ENCODE measurements at regions not wholly inside any gene's neighbourhood (a gene's known extent, or its start where the extent isn't known, plus 50 kb on each side); places are given as distances from the start of the nearest gene placed in this dataset.
A peak's percentile ranks its signal among the peaks of the same experiment; 100 is the strongest.

DNA sequence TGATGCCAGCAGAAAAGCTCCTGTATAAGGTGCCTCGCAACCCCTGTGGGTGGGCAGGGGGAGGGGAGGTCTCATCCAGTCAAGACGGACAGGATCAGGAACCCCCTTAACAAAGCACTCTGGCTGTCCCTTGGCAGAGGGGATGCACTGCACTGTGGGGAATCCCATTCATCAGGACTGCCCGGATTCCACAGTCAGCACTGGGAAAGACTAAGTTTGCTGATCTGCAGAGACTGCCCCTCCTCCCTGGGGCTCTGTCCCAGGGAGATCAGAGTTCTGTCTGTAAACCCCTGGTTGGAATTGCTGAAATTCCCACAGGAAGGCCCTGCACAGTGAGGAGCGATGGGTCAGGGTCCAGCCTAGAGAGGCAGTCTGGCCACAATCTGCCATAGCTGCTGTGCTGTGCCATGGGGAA lies 149.5 kb upstream of the RBBP8 start:
- no peak overlapping the region for H3K4me3 ChIP-seq (ENCODE audit: low read length)
- TF ChIP-seq, protein P1, sequence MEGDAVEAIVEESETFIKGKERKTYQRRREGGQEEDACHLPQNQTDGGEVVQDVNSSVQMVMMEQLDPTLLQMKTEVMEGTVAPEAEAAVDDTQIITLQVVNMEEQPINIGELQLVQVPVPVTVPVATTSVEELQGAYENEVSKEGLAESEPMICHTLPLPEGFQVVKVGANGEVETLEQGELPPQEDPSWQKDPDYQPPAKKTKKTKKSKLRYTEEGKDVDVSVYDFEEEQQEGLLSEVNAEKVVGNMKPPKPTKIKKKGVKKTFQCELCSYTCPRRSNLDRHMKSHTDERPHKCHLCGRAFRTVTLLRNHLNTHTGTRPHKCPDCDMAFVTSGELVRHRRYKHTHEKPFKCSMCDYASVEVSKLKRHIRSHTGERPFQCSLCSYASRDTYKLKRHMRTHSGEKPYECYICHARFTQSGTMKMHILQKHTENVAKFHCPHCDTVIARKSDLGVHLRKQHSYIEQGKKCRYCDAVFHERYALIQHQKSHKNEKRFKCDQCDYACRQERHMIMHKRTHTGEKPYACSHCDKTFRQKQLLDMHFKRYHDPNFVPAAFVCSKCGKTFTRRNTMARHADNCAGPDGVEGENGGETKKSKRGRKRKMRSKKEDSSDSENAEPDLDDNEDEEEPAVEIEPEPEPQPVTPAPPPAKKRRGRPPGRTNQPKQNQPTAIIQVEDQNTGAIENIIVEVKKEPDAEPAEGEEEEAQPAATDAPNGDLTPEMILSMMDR (conservative IDR thresholded peaks at IDR 0.05; ENCODE audit: low read length), result no peak
- no peak for DNase-seq (ENCODE audit: low read depth)

DNA sequence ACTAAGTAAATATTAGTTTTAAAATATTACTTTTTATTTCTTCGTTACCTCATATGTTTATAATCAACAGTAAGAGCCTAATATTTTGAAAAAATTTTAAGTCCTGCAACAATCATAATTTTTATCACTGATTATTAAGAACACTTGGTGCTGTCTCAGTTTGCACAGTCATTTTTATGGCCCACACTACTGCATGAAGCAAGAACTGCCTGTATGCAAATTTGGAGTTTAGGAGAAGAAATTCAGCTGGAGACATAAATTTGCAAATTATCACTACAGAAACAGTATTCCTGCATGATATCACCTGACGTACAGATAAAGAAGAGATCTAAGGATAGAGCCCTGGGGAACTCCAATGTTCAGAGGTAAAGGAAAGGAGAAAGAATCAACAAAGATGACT lies 144.1 kb upstream of the RBBP8 start:
- DNase-seq (ENCODE audit: low read depth), result no peak

DNA sequence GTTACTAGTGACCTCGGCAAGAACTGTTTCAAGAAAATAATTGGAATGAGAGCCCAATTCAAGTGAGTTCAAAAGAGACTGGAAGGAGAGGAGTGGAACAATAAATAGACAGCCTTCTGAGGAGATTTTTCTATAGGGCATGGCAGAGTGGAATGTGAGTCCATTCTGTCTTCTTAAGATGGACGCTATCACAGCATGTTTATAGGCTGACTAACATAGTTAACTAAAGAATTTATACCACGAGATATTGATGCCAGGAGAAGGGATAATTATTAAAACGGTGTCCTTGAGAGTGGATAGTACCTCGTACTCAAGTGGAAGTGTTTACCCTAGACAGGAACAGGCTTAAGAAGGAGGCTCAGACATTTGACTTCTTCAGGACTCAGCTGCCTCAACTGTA lies 143.5 kb upstream of the RBBP8 start:
- no peak for DNase-seq (ENCODE audit: low read depth)
- H3K4me3 ChIP-seq (ENCODE audit: low read length), result no peak overlapping the region
- TF ChIP-seq, protein P1 (conservative IDR thresholded peaks at IDR 0.05; ENCODE audit: low read length), result no peak

More for the DNA sequence above, 144.1 kb upstream of the RBBP8 start:
- no peak overlapping the region for H3K4me3 ChIP-seq (ENCODE audit: low read length)
- TF ChIP-seq, protein P1 (conservative IDR thresholded peaks at IDR 0.05; ENCODE audit: low read length), result no peak

DNA sequence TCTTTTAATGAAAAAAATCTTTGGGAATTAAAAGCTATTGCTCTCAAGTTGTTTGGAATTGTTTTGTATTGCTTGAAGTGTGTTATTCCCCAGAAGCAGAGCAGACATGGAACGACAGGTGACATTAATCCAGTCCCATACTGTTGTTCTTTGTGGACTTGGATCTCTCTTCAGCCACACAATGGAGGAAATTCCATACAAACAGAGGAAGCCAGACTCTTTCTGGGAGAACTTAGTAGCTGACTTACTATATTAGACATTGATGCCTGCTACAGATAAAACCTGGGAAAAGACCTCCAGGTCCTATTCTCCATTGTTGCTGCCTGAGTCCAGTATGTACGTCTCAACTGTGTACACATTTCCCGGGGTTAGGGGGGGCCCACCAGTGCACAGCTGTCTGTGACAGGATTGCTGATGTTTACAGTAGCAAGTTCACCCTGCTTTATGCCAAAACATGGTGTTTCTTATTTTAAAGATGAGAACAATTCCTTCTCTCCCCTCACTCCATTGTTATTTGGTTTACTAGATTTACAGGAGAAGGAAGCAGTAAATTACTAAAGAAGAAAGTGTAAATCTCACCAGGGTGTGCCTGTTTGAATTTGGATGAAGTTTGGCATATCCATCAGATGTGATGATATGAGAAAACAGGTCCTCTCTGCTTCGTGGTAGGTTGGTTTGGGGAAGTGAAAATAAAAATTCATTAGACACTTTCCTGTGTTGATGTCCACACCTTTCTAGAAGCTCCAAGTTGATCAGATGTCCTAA lies 142.4 kb upstream of the RBBP8 start:
- DNase-seq (ENCODE audit: low read depth), result no peak
- TF ChIP-seq, protein P1 (conservative IDR thresholded peaks at IDR 0.05; ENCODE audit: low read length), result no peak
- no peak overlapping the region for H3K4me3 ChIP-seq (ENCODE audit: low read length)

DNA sequence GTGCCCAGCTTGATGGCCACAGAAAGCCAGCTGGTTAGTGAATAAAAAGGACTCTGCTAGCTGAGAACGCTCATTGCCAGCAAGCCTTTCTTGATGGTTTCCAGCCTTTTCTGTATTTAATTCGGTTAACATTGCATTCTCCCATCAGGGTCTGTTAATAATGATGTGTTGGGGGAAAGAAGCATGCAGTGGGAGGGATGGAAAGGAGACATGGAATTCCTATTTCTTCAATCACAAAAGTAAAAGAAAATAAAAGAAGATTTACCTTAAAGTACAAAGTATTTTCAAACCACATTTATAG lies 141.9 kb upstream of the RBBP8 start:
- no peak overlapping the region for H3K4me3 ChIP-seq (ENCODE audit: low read length)
- DNase-seq (ENCODE audit: low read depth), result no peak
- TF ChIP-seq, protein P1 (conservative IDR thresholded peaks at IDR 0.05; ENCODE audit: low read length), result no peak

DNA sequence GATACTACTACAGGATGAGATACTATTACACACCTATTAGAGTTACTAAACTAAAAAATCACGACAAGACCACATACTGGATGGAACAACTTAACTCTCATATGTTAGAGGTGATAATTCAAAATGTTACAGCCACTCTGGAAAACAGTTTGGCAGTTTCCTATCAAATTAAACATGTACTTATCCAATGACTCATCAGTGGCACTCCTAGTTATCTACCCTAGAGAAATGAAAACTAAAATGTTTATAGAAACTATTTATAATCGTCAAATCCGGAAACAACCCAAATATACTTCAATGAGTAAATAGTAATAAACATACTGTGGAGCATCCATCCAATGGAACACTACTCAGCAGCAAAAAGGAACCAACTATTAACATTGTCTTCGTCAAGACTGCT lies 137.0 kb upstream of the RBBP8 start:
- TF ChIP-seq, protein P1 (conservative IDR thresholded peaks at IDR 0.05; ENCODE audit: low read length), result no peak
- no peak overlapping the region for H3K4me3 ChIP-seq (ENCODE audit: low read length)
- DNase-seq (ENCODE audit: low read depth), result no peak

DNA sequence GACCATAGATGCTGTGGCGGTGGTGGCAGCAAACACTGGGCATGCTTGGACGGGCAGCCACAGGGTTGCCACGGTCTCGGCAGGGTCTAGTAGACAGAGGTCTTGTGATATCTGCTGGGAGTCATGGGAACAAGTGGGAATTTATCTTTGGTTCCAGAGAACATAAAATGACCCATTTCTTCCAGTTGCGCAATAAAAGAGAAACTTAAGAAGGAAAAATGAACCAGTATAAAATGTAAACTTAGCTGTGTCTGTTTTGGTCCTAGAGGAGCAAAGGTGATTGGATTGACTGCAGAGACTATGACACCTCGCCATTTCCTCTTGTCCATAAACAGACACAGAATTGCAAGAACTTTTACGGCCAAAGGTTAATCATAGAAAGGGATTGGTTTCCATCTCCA lies 132.6 kb upstream of the RBBP8 start:
- TF ChIP-seq, protein P1 (conservative IDR thresholded peaks at IDR 0.05; ENCODE audit: low read length), result no peak
- peak; percentile 40 for DNase-seq (ENCODE audit: low read depth)
- H3K4me3 ChIP-seq (ENCODE audit: low read length), result no peak overlapping the region
